Activated naive CD8-positive, alpha-beta T cell treated with anti-CD3 and anti-CD28 coated beads, Interleukin-2, amount 10 ng/mL, durations not matched to agents 7 days and 5 days (primary cell): ENCODE measurements at regions not wholly inside any gene's neighbourhood (a gene's known extent, or its start where the extent isn't known, plus 50 kb on each side); places are given as distances from the start of the nearest gene placed in this dataset.
A peak's percentile ranks its signal among the peaks of the same experiment; 100 is the strongest.

Source experiments
- ATAC-seq: fragments of 150-1000 bp; cut with Tn5 transposase; one replicate; pipeline ENCODE4 v1.10.0; 2021; ENCODE audit warnings: low read depth, moderate library complexity
- POLR2A ChIA-PET: fragments of 350-600 bp; sonication (Branson Sonifier 250); formaldehyde crosslinking; loops from one replicate; lab custom pipeline; 2021; ENCODE audit warnings: antibody characterized with exemption; lab: Charles Lee
- DNase-seq: peaks from one replicate; pipeline ENCODE4 v3.0.0; 2021
- H3K27ac Mint-ChIP-seq: one replicate; pipeline ENCODE4 v1.8.0; 2022; ENCODE audit warnings: mild to moderate bottlenecking, mixed read lengths
- H3K27me3 Mint-ChIP-seq: one replicate; pipeline ENCODE4 v1.8.0; 2022; ENCODE audit warnings: mild to moderate bottlenecking, moderate library complexity, mixed read lengths
- H3K36me3 Mint-ChIP-seq: one replicate; pipeline ENCODE4 v1.8.0; 2021; ENCODE audit warnings: mild to moderate bottlenecking, mixed read lengths
- H3K4me1 Mint-ChIP-seq: one replicate; pipeline ENCODE4 v1.8.0; 2021; ENCODE audit warnings: mixed read lengths
- H3K4me3 Mint-ChIP-seq: one replicate; pipeline ENCODE4 v1.8.0; 2022; ENCODE audit warnings: mild to moderate bottlenecking, moderate library complexity, mixed read lengths
- H3K9me3 Mint-ChIP-seq: one replicate; pipeline ENCODE4 v1.8.0; 2021; ENCODE audit warnings: mixed read lengths

DNA sequence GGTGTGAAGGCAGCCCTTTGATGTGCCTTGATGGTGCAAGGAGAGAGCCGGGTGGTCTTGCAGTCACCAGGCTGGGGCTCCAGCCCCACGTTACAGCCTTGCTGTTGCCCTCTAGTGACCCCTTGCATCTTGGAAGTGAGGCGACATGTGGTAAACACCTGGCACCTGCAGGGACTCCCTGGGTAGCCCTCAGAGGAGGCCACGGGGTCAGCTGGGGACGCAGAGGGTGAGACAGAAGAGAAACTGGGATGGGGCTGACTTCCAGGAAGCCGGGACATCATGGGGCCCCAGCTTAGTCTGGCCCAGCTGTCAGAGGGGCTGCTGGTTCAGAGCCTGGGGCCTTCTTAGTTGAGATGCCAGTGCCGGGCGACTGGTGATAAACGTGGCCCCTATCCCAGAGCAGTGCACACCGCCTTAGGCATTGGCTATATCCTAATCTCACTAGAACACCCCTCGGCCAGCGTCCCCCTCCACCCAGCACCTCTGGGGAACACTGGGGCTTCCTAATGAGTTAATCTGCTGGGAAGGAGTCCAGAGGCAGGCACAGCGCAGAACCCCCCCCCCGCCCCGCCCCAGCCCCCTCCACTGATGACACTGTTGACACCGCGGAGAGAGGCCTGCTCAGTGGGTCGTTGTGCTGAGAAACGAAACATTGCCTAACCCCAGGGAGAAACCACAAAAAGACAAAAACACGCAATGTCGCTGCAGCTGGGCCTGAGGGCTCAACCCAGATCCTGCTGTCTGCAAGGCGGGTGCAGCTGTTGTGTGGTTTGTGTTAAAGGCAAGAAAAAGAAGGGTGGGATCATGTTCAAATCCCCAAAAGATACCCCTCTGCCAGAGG lies 60.5 kb upstream of the KLF13 start:
- ATAC-seq (peak; percentile 79), DNase-seq (peak; percentile 73)
- Mint-ChIP-seq H3K9me3 (no peaks in the 10 kb centered on the region), H3K4me1 (peaks cover 75% of the 10 kb centered on the region), H3K27me3 (no peaks in the 10 kb centered on the region), H3K4me3 (peak overlapping the region; percentile 84), H3K27ac (peak overlapping the region; percentile 99), H3K36me3 (no peaks in the 10 kb centered on the region)
- POLR2A ChIA-PET = interaction anchor here (1.0 to 7.8 kb wide), 10 partner anchors 24 to 169 kb away, joined by 3 to 104 read pairs (median 8); partner anchors contain the start of gene KLF13

DNA sequence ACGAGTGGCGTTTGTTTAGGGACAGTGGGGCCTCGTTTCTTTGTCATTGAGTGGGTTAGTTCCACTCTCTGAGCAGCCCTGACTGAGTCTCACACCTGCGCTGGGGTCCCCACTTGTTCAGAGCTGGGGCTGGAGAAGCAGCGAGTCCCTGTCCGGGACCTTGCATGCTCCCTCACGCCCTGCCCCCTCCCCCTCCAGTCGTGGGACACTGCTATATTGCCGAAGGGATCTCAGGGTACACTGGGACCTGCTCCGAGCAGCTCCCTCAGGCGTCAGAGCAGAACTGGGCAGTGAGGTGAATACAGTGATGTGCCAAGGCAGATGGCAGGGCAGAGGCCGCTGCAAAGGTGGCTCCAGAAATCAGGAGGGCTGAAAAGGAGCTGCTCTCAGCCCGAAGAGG lies 59.9 kb upstream of the KLF13 start:
- Mint-ChIP-seq H3K36me3 (no peaks in the 10 kb centered on the region), H3K4me3 (peak overlapping the region; percentile 84), H3K27me3 (no peaks in the 10 kb centered on the region), H3K9me3 (no peaks in the 10 kb centered on the region), H3K27ac (peak overlapping the region; percentile 99), H3K4me1 (peaks cover 74% of the 10 kb centered on the region)
- ATAC-seq = peak; percentile 29
- POLR2A ChIA-PET = interaction anchor here (0.5 to 7.8 kb wide), 9 partner anchors 22 to 98 kb away, joined by 3 to 104 read pairs (median 7); partner anchors contain the start of gene KLF13
- no peak for DNase-seq

DNA sequence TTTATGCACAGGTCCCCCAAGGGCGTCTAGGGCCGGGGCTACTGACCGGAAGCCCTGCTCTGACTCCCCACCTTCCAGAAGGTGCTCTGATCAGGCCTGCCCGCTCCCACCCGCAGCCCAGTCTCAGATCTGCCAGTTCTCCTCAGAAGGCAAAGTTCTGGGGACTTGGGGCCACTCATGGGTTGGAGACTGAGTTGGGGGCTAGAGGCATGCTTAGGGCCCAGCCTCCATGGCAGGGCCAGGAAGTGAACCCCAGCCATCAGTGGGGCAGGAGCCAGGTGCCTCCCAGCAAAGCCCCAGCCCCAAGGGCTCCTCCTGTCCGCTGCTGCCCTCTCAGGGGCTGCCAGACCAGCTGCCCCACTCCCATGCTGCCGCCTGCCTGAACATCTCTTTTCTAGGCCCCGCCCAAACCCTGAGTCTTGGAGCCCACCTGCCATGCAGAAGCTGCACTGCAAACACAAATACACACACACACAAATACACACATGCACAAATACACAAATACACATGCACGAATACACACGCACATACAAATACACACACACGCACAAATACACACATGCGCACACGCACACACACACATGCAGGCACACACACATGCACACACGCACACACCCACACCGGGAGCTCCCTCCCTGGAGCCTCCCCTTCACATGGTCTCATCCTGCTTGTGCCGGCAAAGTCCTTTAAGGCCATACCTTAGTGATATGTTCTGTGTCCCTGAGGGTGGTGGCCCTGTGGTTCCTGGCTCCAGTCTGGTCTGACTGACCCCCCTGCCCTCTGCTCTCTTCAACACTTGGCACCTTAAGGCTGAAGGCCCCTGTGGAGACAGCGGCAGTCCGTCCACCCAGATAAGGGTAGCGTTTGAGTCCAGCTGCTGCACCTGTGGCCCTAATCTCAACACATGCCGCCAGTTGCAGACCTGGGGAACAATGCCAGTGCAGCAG lies 59.2 kb upstream of the KLF13 start:
- H3K27ac Mint-ChIP-seq = peak overlapping the region; percentile 99
- DNase-seq = no peak
- no peaks in the 10 kb centered on the region for H3K27me3 Mint-ChIP-seq
- H3K4me3 Mint-ChIP-seq = peak overlapping the region; percentile 18
- no peaks in the 10 kb centered on the region for H3K36me3 Mint-ChIP-seq
- ATAC-seq = no peak
- peaks cover 71% of the 10 kb centered on the region for H3K4me1 Mint-ChIP-seq
- no peaks in the 10 kb centered on the region for H3K9me3 Mint-ChIP-seq
- POLR2A ChIA-PET = interaction anchor here (0.5 to 7.8 kb wide), 8 partner anchors 21 to 97 kb away, joined by 3 to 104 read pairs (median 6); partner anchors contain the start of gene KLF13

DNA sequence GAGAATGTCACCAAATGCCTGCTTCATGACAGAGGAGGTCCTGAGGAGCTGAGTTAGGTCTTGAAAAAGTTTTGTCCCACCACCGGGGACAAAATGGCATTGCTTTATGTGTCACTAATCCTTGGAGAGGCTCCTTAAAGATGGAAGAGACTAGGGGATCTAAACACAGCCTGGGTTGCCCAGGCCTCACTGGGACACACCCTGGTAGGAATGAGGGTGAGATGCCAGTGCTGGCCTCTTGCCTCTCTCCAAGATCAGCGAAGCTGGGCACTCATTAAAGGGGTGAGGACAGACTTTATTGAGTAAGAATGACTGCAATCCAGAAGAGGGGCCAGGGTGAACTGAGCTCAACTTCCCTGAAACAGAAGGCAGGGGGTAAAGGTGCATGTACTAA lies 58.5 kb upstream of the KLF13 start:
- DNase-seq (no peak), ATAC-seq (no peak)
- H3K4me3 Mint-ChIP-seq = peak overlapping the region; percentile 4
- H3K27me3 Mint-ChIP-seq = no peaks in the 10 kb centered on the region
- H3K27ac Mint-ChIP-seq = peak overlapping the region; percentile 99
- no peaks in the 10 kb centered on the region for H3K36me3 Mint-ChIP-seq
- POLR2A ChIA-PET = interaction anchor here (0.8 to 7.8 kb wide), 4 partner anchors 10 to 216 kb away, joined by 3 to 104 read pairs (median 6); partner anchors contain the start of gene KLF13
- H3K9me3 Mint-ChIP-seq = no peaks in the 10 kb centered on the region
- peaks cover 65% of the 10 kb centered on the region for H3K4me1 Mint-ChIP-seq

DNA sequence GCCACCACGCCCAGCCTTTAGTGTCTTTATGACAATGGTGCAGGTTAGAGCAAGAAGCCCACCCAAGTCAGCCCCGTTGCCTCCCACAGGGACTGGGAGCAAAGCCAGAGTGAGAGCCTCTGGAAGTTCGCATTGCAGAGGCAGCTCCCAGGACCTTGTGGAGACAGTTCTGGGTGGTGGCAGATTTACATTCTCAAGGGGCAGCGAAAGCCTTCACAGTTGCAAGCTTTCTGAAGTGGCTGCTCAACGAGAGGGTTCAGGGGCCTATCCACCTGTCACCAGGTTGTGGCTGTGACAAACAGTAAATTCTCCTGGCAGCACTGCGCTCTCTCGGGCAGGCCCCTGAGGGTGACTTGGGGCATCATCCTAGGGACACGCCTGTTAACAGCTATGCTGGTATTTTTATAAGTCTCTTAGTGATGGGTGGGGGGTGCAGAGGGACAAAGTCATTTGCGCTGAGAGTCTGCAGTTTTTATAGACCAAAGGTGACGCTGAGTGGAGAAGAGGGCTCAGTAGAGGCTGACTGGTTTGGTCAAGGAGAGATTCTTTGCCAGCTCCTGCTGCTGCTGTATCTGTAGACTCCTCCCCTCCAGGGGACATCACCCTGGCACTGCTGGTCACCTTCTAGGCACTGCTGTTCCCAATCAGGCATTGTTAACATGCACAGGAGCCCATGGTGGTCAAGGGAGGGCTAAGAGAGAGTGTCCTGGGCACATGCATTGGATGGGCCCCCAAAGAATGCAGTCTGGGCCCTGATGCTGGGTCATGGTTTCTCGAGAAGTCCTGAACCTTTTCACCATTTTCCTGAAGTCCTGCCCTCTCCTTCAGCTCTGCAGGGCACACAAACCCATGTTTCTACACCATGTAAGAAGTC lies 57.5 kb upstream of the KLF13 start:
- Mint-ChIP-seq H3K4me3 (no peak overlapping the region), H3K9me3 (no peaks in the 10 kb centered on the region), H3K36me3 (no peaks in the 10 kb centered on the region), H3K4me1 (peaks cover 60% of the 10 kb centered on the region), H3K27ac (peak overlapping the region; percentile 56), H3K27me3 (no peaks in the 10 kb centered on the region)
- DNase-seq = no peak
- POLR2A ChIA-PET = interaction anchor here (0.8 to 7.8 kb wide), 6 partner anchors 9 to 215 kb away, joined by 3 to 104 read pairs (median 5); partner anchors contain the start of gene KLF13
- ATAC-seq = no peak

DNA sequence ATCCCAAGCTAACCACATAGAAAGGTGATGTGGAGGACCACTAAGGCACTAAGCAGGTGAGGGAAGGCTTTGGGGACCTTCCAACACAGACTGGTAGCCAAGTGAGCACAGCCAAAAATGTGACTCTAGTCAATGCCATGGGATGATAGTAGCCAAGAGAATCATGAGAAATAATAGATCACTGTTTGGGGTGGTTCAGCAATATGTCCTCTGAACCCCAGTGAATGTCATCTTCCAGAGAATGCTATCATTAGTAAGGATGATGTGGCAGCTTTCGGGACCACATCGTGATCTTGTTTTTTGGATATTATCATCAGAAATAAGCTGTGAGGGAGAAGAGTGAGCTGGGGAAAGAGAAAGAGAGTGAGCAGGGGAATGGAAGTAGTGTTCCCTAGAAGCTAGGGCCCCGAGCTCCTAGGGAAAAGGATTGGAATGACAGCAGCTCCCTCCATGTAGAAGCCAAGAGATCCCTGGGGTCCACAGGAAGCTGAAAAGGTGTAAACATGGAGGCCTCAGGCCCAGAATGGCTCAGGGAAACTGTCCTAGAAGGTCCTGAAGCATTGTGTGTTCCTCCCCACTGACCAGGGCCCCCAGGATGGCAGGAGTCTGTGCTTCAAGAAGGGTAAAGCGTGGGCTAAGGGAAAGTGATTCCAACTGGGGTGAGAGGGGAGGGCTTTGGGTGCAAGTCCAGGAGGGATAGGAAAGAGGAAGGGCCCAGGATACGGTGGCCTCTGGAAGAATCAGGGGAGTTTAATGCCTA lies 56.6 kb upstream of the KLF13 start:
- POLR2A ChIA-PET = interaction anchor here (1.0 to 1.9 kb wide), 3 partner anchors 8 to 56 kb away, joined by 3 to 5 read pairs (median 5); no protein-coding TSS in a partner anchor
- H3K27ac Mint-ChIP-seq = peak overlapping the region; percentile 30
- no peaks in the 10 kb centered on the region for H3K9me3 Mint-ChIP-seq
- no peak overlapping the region for H3K4me3 Mint-ChIP-seq
- H3K27me3 Mint-ChIP-seq = no peaks in the 10 kb centered on the region
- DNase-seq (no peak), ATAC-seq (no peak)
- H3K4me1 Mint-ChIP-seq = peaks cover 57% of the 10 kb centered on the region
- no peaks in the 10 kb centered on the region for H3K36me3 Mint-ChIP-seq

DNA sequence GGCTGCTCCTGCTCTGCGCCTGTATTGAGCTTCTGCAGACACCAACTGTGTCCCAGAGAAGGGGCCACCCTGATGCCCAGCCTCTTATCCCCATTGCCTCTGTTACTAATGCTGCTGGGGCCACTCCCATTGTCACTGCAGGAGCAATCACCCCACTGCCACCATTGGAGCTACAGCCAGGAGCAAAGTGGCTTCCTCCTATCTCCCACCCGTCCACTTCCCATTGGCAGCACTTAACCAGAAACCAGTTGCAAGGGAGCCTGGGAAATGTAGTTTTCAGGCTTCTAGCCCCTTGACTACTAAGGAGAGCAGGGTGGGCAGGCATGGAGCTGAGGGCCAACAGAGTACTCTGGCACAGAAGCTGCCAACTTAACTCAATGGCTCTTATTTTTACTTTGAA lies 55.9 kb upstream of the KLF13 start:
- Mint-ChIP-seq H3K4me1 (peaks cover 49% of the 10 kb centered on the region), H3K27me3 (no peaks in the 10 kb centered on the region), H3K27ac (no peak overlapping the region), H3K4me3 (no peak overlapping the region), H3K9me3 (no peaks in the 10 kb centered on the region), H3K36me3 (no peaks in the 10 kb centered on the region)
- POLR2A ChIA-PET = no interaction called here
- ATAC-seq = no peak
- DNase-seq = no peak

DNA sequence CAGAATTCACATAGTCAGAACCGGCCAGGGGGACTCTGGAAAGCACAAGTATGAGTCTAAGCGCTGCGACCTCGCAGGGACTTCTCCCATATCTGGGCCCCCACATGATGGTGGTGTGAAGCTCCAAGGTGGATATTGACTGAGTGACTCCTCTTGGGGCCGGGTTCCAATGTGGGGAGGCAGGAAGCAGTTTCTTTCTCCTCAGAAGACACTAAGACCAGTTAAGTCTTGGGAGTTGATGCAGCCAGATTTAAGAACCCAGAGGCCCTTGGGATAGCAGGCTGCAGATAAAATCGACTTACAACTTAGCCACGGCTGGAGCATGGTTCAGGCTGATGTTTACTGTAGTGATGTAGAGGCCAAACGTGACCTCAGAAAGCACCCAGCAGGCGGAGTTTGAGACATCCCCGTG lies 55.4 kb upstream of the KLF13 start:
- H3K36me3 Mint-ChIP-seq = no peaks in the 10 kb centered on the region
- H3K27ac Mint-ChIP-seq = no peak overlapping the region
- no peak for DNase-seq
- no peaks in the 10 kb centered on the region for H3K27me3 Mint-ChIP-seq
- H3K4me3 Mint-ChIP-seq = no peak overlapping the region
- POLR2A ChIA-PET = interaction anchor here (1.2 kb wide), 1 partner anchor 46 kb away, joined by 3 read pairs; no protein-coding TSS in a partner anchor
- H3K9me3 Mint-ChIP-seq = no peaks in the 10 kb centered on the region
- ATAC-seq = no peak
- H3K4me1 Mint-ChIP-seq = peaks cover 48% of the 10 kb centered on the region

DNA sequence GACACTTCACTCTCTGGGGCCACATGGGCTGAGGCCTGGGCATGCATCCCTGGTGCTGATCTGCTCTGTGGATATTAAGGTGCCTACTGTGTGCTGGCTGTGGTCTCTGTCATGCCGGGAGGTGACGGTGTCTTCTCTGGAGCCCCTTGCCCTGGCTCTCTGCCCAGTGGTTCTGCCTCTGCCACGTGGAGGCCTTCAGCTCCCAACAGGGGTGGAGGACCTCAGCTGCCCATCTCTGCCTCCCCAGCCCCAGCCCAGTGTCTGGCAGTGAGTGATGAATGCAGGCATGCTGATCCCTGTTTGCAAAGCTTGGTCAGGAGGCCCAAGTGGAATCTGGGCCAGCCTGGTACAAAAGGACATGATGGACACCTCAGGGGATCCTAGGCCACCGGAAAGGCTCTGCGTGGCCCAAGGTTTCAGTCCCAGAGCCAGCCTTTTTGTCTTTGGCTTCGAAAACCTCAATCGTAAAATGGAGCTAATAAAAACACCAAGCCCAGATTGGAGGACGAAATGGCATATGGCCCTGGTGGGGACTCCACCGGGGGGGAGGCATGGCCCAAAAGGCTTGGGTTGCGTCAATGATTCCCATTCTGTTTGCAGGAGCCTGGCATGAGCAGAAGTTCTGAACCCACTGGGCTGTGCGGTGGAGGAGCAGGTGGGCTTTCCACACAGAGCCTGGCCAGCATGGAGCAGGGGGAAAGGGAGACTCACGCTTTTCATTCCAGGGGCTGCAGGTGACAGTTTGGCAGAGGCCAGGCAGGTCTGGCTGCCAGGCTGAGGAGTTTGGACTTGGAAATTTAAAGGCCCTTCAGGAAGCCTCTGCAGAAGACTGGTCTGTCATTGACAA lies 54.7 kb upstream of the KLF13 start:
- DNase-seq = no peak
- no peak overlapping the region for H3K27ac Mint-ChIP-seq

DNA sequence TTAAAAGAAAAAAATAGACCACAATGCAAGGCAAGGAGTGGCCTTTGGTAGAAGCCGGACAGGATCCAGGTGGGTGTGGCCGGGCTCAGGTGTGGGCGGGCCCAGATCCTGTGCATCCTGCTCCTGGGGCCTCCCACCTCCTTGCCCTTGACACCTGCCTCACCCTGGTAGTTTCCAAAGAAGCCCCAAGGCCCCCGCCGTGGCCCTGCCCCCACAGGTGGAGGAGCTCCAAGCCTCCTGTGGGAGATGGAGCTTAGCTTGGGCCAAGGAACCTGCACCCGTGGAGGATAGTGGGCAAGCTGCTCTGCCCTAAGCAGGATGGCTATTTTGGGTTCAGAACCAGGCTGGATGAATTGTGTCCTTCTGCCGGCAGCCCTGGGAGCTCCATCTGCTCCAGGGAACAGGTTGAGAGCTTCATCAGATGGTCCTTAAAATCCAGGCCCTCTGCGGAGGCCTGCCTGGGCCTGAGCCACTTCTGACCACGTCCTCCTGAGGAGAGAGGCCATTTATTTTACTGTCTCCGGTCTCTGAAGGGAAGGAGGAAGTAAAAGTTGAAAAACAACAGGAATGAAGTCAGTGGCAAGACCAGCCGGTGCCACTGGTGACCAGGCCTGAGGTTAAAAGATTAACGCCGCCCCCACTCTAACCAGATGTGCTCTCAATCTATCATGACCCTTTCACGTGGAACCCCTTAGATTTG lies 53.9 kb upstream of the KLF13 start:
- H3K4me3 Mint-ChIP-seq = no peak overlapping the region
- POLR2A ChIA-PET = interaction anchor here (0.6 to 1.2 kb wide), 2 partner anchors 14 to 44 kb away, joined by 3 to 6 read pairs; no protein-coding TSS in a partner anchor
- no peaks in the 10 kb centered on the region for H3K27me3 Mint-ChIP-seq
- no peak overlapping the region for H3K27ac Mint-ChIP-seq
- H3K9me3 Mint-ChIP-seq = no peaks in the 10 kb centered on the region
- no peaks in the 10 kb centered on the region for H3K36me3 Mint-ChIP-seq
- no peak for ATAC-seq
- DNase-seq = no peak
- H3K4me1 Mint-ChIP-seq = peaks cover 38% of the 10 kb centered on the region

More for the DNA sequence above, 54.7 kb upstream of the KLF13 start:
- Mint-ChIP-seq H3K27me3 (no peaks in the 10 kb centered on the region), H3K4me1 (peaks cover 41% of the 10 kb centered on the region), H3K4me3 (no peak overlapping the region), H3K36me3 (no peaks in the 10 kb centered on the region), H3K9me3 (no peaks in the 10 kb centered on the region)
- ATAC-seq = no peak
- POLR2A ChIA-PET = interaction anchor here (1.2 kb wide), 1 partner anchor 45 kb away, joined by 3 read pairs; no protein-coding TSS in a partner anchor
